Activated CD4-positive, alpha-beta memory T cell treated with anti-CD3 and anti-CD28 coated beads, Interleukin-2, amount 10 ng/mL, durations not matched to agents 7 days and 5 days (primary cell): ENCODE measurements at regions not wholly inside any gene's neighbourhood (a gene's known extent, or its start where the extent isn't known, plus 50 kb on each side); places are given as distances from the start of the nearest gene placed in this dataset.

Source experiments
- CTCF ChIA-PET: fragments of 350-600 bp; sonication (Branson Sonifier 250); formaldehyde crosslinking; loops from one replicate; lab custom pipeline; 2021; ENCODE audit warnings: antibody characterized with exemption, inconsistent platforms; lab: Charles Lee
- POLR2A ChIA-PET: fragments of 350-600 bp; sonication (Branson Sonifier 250); formaldehyde crosslinking; loops from one replicate; lab custom pipeline; 2021; ENCODE audit warnings: antibody characterized with exemption; lab: Charles Lee
- DNase-seq: peaks from one replicate; pipeline ENCODE4 v3.0.0-alpha.2; 2020
- H3K27ac Mint-ChIP-seq: one replicate; pipeline ENCODE4 v1.8.0; 2021; ENCODE audit warnings: mild to moderate bottlenecking, mixed read lengths
- H3K27me3 Mint-ChIP-seq: one replicate; pipeline ENCODE4 v1.8.0; 2021; ENCODE audit warnings: mixed read lengths
- H3K36me3 Mint-ChIP-seq: one replicate; pipeline ENCODE4 v1.8.0; 2021; ENCODE audit warnings: low read depth, mixed read lengths
- H3K4me1 Mint-ChIP-seq: one replicate; pipeline ENCODE4 v1.8.0; 2021; ENCODE audit warnings: mixed read lengths
- H3K4me3 Mint-ChIP-seq: one replicate; pipeline ENCODE4 v1.8.0; 2021; ENCODE audit warnings: mild to moderate bottlenecking, mixed read lengths
- H3K9me3 Mint-ChIP-seq: one replicate; pipeline ENCODE4 v1.8.0; 2021; ENCODE audit warnings: mixed read lengths

GRCh38 chr15:70225416-70225815, 127.7 kb upstream of the TLE3 start:
- CTCF ChIA-PET: no interaction called here
- POLR2A ChIA-PET: no interaction called here
- no peak for DNase-seq
- Mint-ChIP-seq H3K36me3 (peaks cover 8% of the 10 kb centered on the region), H3K27me3 (peaks cover 7% of the 10 kb centered on the region), H3K27ac (no peak overlapping the region), H3K4me3 (no peak overlapping the region), H3K9me3 (peaks cover 19% of the 10 kb centered on the region), H3K4me1 (no peaks in the 10 kb centered on the region)

- DNase-seq: no peak
- H3K36me3 Mint-ChIP-seq: no peaks in the 10 kb centered on the region
- H3K9me3 Mint-ChIP-seq: no peaks in the 10 kb centered on the region
- H3K4me3 Mint-ChIP-seq: no peak overlapping the region
- ChIA-PET CTCF (no interaction called here), POLR2A (no interaction called here)
- no peak overlapping the region for H3K27ac Mint-ChIP-seq
- H3K4me1 Mint-ChIP-seq: no peaks in the 10 kb centered on the region
- peaks cover 7% of the 10 kb centered on the region for H3K27me3 Mint-ChIP-seq
Measured at GRCh38 chr15:70222606-70223005, 124.9 kb upstream of the TLE3 start.

- Mint-ChIP-seq H3K4me1 (no peaks in the 10 kb centered on the region), H3K4me3 (no peak overlapping the region), H3K27me3 (peaks cover 7% of the 10 kb centered on the region), H3K36me3 (no peaks in the 10 kb centered on the region), H3K27ac (no peak overlapping the region), H3K9me3 (no peaks in the 10 kb centered on the region)
- ChIA-PET CTCF (no interaction called here), POLR2A (no interaction called here)
- DNase-seq: no peak
Measured at GRCh38 chr15:70220490-70221096, 122.9 kb upstream of the TLE3 start.

GRCh38 chr15:70219966-70220365, 122.2 kb upstream of the TLE3 start:
- Mint-ChIP-seq H3K27me3 (peaks cover 7% of the 10 kb centered on the region), H3K36me3 (no peaks in the 10 kb centered on the region), H3K4me1 (no peaks in the 10 kb centered on the region), H3K27ac (no peak overlapping the region), H3K4me3 (no peak overlapping the region), H3K9me3 (no peaks in the 10 kb centered on the region)
- no peak for DNase-seq
- POLR2A ChIA-PET: no interaction called here
- CTCF ChIA-PET: no interaction called here

- H3K27ac Mint-ChIP-seq: no peak overlapping the region
- no peaks in the 10 kb centered on the region for H3K36me3 Mint-ChIP-seq
- ChIA-PET POLR2A (no interaction called here), CTCF (no interaction called here)
- no peaks in the 10 kb centered on the region for H3K9me3 Mint-ChIP-seq
- no peak for DNase-seq
- no peak overlapping the region for H3K4me3 Mint-ChIP-seq
- no peaks in the 10 kb centered on the region for H3K4me1 Mint-ChIP-seq
- peaks cover 7% of the 10 kb centered on the region for H3K27me3 Mint-ChIP-seq
Measured at GRCh38 chr15:70219256-70219895, 121.7 kb upstream of the TLE3 start.

- H3K27me3 Mint-ChIP-seq: peaks cover 7% of the 10 kb centered on the region
- POLR2A ChIA-PET: no interaction called here
- no peak overlapping the region for H3K4me3 Mint-ChIP-seq
- no peak for DNase-seq
- no peaks in the 10 kb centered on the region for H3K36me3 Mint-ChIP-seq
- no peak overlapping the region for H3K27ac Mint-ChIP-seq
- CTCF ChIA-PET: no interaction called here
- H3K4me1 Mint-ChIP-seq: no peaks in the 10 kb centered on the region
- no peaks in the 10 kb centered on the region for H3K9me3 Mint-ChIP-seq
Measured at GRCh38 chr15:70217226-70218160, 119.8 kb upstream of the TLE3 start.

GRCh38 chr15:70215951-70216350, 118.2 kb upstream of the TLE3 start:
- Mint-ChIP-seq H3K4me1 (no peaks in the 10 kb centered on the region), H3K36me3 (no peaks in the 10 kb centered on the region), H3K27ac (no peak overlapping the region), H3K9me3 (no peaks in the 10 kb centered on the region), H3K27me3 (peaks cover 3% of the 10 kb centered on the region), H3K4me3 (no peak overlapping the region)
- POLR2A ChIA-PET: no interaction called here
- DNase-seq: no peak
- CTCF ChIA-PET: no interaction called here

- H3K4me1 Mint-ChIP-seq: no peaks in the 10 kb centered on the region
- no peak for DNase-seq
- H3K27me3 Mint-ChIP-seq: peaks cover 3% of the 10 kb centered on the region
- POLR2A ChIA-PET: no interaction called here
- no peaks in the 10 kb centered on the region for H3K9me3 Mint-ChIP-seq
- H3K4me3 Mint-ChIP-seq: no peak overlapping the region
- CTCF ChIA-PET: no interaction called here
- H3K36me3 Mint-ChIP-seq: no peaks in the 10 kb centered on the region
- H3K27ac Mint-ChIP-seq: no peak overlapping the region
Measured at GRCh38 chr15:70214941-70215635, 117.4 kb upstream of the TLE3 start.

GRCh38 chr15:70214276-70214675, 116.6 kb upstream of the TLE3 start:
- no peaks in the 10 kb centered on the region for H3K4me1 Mint-ChIP-seq
- no peak overlapping the region for H3K4me3 Mint-ChIP-seq
- no peak for DNase-seq
- no peak overlapping the region for H3K27ac Mint-ChIP-seq
- ChIA-PET POLR2A (no interaction called here), CTCF (no interaction called here)
- H3K36me3 Mint-ChIP-seq: no peaks in the 10 kb centered on the region
- H3K27me3 Mint-ChIP-seq: peaks cover 9% of the 10 kb centered on the region
- H3K9me3 Mint-ChIP-seq: no peaks in the 10 kb centered on the region

- ChIA-PET CTCF (no interaction called here), POLR2A (no interaction called here)
- Mint-ChIP-seq H3K4me3 (no peak overlapping the region), H3K4me1 (no peaks in the 10 kb centered on the region), H3K9me3 (no peaks in the 10 kb centered on the region), H3K27me3 (peaks cover 9% of the 10 kb centered on the region), H3K27ac (no peak overlapping the region), H3K36me3 (no peaks in the 10 kb centered on the region)
- DNase-seq: no peak
Measured at GRCh38 chr15:70213794-70214193, 116.1 kb upstream of the TLE3 start.

- Mint-ChIP-seq H3K27ac (no peak overlapping the region), H3K27me3 (peaks cover 6% of the 10 kb centered on the region), H3K4me3 (no peak overlapping the region), H3K36me3 (no peaks in the 10 kb centered on the region), H3K9me3 (no peaks in the 10 kb centered on the region), H3K4me1 (no peaks in the 10 kb centered on the region)
- no peak for DNase-seq
- ChIA-PET POLR2A (no interaction called here), CTCF (no interaction called here)
Measured at GRCh38 chr15:70212963-70213315, 115.2 kb upstream of the TLE3 start.

- no peak for DNase-seq
- H3K4me3 Mint-ChIP-seq: no peak overlapping the region
- H3K36me3 Mint-ChIP-seq: no peaks in the 10 kb centered on the region
- H3K4me1 Mint-ChIP-seq: no peaks in the 10 kb centered on the region
- CTCF ChIA-PET: no interaction called here
- peaks cover 10% of the 10 kb centered on the region for H3K27me3 Mint-ChIP-seq
- no peaks in the 10 kb centered on the region for H3K9me3 Mint-ChIP-seq
- H3K27ac Mint-ChIP-seq: no peak overlapping the region
- POLR2A ChIA-PET: no interaction called here
Measured at GRCh38 chr15:70212286-70212962, 114.7 kb upstream of the TLE3 start.

- H3K27ac Mint-ChIP-seq: no peak overlapping the region
- no peaks in the 10 kb centered on the region for H3K9me3 Mint-ChIP-seq
- ChIA-PET POLR2A (no interaction called here), CTCF (no interaction called here)
- peaks cover 12% of the 10 kb centered on the region for H3K27me3 Mint-ChIP-seq
- H3K4me1 Mint-ChIP-seq: no peaks in the 10 kb centered on the region
- no peaks in the 10 kb centered on the region for H3K36me3 Mint-ChIP-seq
- DNase-seq: no peak
- H3K4me3 Mint-ChIP-seq: no peak overlapping the region
Measured at GRCh38 chr15:70210528-70210927, 112.8 kb upstream of the TLE3 start.
